Neural cell (in vitro differentiated cells): ENCODE measurements at regions not wholly inside any gene's neighbourhood (a gene's known extent, or its start where the extent isn't known, plus 50 kb on each side); places are given as distances from the start of the nearest gene placed in this dataset.
"Not testable (repeated sequence)": the region's sequence is repeated elsewhere in the genome, so short reads cannot be mapped to it uniquely, and the experiment has no call there.

Experiments
- EP300 ChIP-seq: fragments of 450-650 bp; conservative IDR thresholded peaks from 2 replicates; pipeline ENCODE4 v1.6.1; 2014; ENCODE audit warnings: antibody characterized with exemption, mild to moderate bottlenecking, moderate library complexity; ENCODE audit not compliant: poor library complexity, severe bottlenecking
- EZH2 ChIP-seq: fragments of 200-600, 300-800 bp; shearing (Covaris generic), sonication (generic); IDR thresholded peaks from 2 replicates; pipeline ENCODE4 v1.6.1; 2014; ENCODE audit warnings: antibody characterized with exemption, low read length, borderline replicate concordance, mild to moderate bottlenecking; ENCODE audit not compliant: insufficient read depth, poor library complexity, severe bottlenecking
- MXI1 ChIP-seq: fragments of 450-650 bp; conservative IDR thresholded peaks from 2 replicates; pipeline ENCODE4 v1.6.1; 2014; ENCODE audit warnings: antibody characterized with exemption, mild to moderate bottlenecking; ENCODE audit not compliant: poor library complexity, severe bottlenecking
- POLR2AphosphoS5 ChIP-seq: IDR thresholded peaks from 2 replicates; pipeline ENCODE4 v1.6.1; 2012
- RAD21 ChIP-seq: fragments of 450-650 bp; conservative IDR thresholded peaks from 2 replicates; pipeline ENCODE4 v1.6.1; 2014; ENCODE audit warnings: antibody characterized with exemption, mild to moderate bottlenecking, moderate library complexity
- SMC3 ChIP-seq: fragments of 450-650 bp; conservative IDR thresholded peaks from 2 replicates; pipeline ENCODE4 v1.6.1; 2014; ENCODE audit warnings: antibody characterized with exemption, mild to moderate bottlenecking, moderate library complexity; ENCODE audit not compliant: poor library complexity
- TAF1 ChIP-seq: IDR thresholded peaks from 2 replicates; pipeline ENCODE4 v1.6.1; 2012; ENCODE audit warnings: low read depth
- TF ChIP-seq, protein P1 (sequence below): fragments of 450-650 bp; IDR thresholded peaks from 2 replicates; pipeline ENCODE4 v1.5.1; 2014; ENCODE audit warnings: antibody characterized with exemption, mild to moderate bottlenecking, moderate library complexity; ENCODE audit not compliant: poor library complexity, severe bottlenecking
- TF ChIP-seq, protein P2 (sequence below): IDR thresholded peaks from 2 replicates; pipeline ENCODE4 v1.6.1; 2012; ENCODE audit warnings: borderline replicate concordance

DNA sequence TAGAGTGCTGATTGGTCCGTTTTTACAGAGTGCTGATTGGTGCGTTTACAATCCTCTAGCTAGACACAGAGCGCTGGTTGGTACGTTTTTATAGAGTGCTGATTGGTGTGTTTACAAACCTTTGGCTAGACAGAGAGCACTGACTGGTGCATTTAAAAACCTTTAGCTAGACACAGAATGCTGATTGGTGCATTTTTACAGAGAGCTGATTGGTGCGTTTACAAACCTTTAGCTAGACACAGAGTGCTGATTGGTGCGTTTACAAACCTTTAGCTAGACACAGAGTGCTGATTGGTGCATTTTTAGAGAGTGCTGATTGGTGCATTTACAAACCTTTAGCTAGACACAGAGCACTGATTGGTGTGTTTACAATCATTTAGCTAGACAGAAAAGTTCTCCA, 1430.9 kb upstream of the B3GALT2 start:
- not testable (repeated sequence) for TF ChIP-seq POLR2AphosphoS5, RAD21, EP300, EZH2, MXI1, TAF1, SMC3
- TF ChIP-seq, protein P1, sequence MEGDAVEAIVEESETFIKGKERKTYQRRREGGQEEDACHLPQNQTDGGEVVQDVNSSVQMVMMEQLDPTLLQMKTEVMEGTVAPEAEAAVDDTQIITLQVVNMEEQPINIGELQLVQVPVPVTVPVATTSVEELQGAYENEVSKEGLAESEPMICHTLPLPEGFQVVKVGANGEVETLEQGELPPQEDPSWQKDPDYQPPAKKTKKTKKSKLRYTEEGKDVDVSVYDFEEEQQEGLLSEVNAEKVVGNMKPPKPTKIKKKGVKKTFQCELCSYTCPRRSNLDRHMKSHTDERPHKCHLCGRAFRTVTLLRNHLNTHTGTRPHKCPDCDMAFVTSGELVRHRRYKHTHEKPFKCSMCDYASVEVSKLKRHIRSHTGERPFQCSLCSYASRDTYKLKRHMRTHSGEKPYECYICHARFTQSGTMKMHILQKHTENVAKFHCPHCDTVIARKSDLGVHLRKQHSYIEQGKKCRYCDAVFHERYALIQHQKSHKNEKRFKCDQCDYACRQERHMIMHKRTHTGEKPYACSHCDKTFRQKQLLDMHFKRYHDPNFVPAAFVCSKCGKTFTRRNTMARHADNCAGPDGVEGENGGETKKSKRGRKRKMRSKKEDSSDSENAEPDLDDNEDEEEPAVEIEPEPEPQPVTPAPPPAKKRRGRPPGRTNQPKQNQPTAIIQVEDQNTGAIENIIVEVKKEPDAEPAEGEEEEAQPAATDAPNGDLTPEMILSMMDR, result not testable (repeated sequence)
- TF ChIP-seq, protein P2, sequence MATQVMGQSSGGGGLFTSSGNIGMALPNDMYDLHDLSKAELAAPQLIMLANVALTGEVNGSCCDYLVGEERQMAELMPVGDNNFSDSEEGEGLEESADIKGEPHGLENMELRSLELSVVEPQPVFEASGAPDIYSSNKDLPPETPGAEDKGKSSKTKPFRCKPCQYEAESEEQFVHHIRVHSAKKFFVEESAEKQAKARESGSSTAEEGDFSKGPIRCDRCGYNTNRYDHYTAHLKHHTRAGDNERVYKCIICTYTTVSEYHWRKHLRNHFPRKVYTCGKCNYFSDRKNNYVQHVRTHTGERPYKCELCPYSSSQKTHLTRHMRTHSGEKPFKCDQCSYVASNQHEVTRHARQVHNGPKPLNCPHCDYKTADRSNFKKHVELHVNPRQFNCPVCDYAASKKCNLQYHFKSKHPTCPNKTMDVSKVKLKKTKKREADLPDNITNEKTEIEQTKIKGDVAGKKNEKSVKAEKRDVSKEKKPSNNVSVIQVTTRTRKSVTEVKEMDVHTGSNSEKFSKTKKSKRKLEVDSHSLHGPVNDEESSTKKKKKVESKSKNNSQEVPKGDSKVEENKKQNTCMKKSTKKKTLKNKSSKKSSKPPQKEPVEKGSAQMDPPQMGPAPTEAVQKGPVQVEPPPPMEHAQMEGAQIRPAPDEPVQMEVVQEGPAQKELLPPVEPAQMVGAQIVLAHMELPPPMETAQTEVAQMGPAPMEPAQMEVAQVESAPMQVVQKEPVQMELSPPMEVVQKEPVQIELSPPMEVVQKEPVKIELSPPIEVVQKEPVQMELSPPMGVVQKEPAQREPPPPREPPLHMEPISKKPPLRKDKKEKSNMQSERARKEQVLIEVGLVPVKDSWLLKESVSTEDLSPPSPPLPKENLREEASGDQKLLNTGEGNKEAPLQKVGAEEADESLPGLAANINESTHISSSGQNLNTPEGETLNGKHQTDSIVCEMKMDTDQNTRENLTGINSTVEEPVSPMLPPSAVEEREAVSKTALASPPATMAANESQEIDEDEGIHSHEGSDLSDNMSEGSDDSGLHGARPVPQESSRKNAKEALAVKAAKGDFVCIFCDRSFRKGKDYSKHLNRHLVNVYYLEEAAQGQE, result not testable (repeated sequence)
